NCI-H1694 treated with DMSO at 0.1 percent for 48 hours (cell line): ENCODE measurements at regions not wholly inside any gene's neighbourhood (a gene's known extent, or its start where the extent isn't known, plus 50 kb on each side); places are given as distances from the start of the nearest gene placed in this dataset.

Experiments
- DNase-seq: peaks from one replicate; lab custom pipeline; 2025; lab: John Stamatoyannopoulos, UW

DNA sequence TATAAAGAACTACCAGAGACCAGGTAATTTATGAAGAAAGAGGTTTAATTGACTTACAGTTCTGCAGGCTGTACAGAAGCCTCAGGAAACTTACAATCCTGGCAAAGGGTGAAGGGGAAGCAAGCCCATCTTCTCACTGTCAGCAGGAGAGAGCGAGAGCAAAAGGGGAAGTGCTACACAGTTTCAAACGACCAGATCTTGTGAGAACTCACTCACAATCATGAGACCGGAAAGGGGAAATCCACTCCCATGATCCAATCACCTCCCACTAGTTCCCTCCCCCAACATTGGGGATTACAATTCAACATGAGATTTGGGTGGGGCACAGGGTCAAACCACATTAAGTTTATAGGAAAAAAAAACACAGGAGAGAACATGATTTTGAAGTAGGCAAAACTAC, 222.1 kb upstream of the SHH start:
- DNase-seq, result no peak

DNA sequence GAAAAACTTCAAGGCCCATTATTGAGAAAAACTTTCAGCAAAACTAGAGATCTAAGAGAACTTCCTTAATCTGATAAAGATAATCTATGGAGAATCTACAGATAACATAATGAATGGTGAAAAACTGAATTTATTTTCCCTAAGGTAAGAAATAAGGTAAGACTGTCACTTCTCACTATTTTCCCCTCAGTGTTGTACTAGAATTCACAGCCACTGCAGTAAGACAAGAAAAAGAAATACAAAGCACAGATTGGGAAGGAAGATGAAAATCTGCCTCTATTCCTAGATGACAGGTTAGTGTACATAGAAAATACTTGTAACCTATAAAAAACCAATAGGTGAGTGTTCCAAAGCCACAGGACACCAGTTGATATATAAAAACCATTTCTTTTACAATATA, 220.7 kb upstream of the SHH start:
- DNase-seq, result no peak

DNA sequence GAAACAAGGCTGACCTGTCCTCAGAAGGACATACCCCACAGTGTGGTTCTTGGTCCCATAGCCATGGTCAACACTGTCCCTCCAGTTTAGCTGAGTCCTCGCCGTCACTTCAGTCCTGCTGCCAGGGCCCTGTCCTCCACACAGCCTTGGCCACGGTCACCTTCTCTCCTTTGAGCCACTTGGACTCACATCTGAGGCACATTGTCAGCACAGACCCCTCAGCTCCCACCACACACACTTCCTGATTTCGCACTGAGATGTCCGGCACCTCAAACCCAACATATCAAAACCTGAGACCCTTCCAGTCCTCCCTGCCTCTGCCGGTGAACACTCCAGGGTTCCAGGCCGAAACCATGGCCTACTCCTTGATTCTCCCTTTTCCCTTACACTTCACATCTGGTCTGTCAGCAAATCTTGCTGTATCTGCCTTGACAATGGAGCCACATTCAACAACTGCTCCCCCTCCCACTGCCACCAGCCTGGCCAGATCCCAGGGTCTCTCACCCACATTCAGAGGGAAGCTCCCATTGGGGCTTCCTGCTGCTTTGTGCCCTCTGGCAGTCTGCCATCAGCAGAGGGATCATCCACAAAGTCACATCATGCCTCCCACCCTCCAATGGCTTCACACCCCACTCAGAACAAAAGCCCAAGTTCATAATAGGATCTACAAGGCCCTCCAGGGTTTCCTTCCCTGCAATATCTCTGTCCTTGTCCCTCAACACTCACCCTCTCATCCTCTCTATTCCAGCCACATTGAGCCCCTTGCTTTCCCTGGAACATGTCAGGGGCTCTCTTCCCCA, 219.6 kb upstream of the SHH start:
- no peak for DNase-seq

DNA sequence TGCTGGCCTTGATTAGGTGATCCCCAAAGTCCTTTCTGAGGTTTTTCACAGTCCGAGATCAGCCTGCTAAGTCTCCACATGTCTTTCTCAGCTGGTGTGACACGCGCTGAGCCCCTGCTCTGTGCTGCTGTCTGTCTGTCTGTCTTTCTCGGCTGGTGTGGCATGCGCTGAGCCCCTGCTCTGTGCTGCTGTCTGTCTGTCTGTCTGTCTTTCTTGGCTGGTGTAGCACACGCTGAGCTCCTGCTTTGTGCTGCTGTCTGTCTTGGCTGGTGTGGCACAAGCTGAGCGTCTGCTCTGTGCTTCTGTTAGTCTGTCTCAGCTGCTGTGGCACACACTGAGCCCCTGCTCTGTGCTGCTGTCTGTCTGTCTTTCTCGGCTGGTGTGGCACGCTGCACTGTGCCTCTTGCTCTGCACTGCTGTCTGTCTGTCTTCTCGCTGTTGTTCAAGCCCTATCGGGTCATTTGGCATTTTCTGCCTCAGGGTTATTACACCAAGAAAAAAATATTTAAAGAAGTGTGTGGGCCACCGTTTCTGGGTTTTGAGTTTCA, 217.3 kb upstream of the SHH start:
- DNase-seq, result no peak

DNA sequence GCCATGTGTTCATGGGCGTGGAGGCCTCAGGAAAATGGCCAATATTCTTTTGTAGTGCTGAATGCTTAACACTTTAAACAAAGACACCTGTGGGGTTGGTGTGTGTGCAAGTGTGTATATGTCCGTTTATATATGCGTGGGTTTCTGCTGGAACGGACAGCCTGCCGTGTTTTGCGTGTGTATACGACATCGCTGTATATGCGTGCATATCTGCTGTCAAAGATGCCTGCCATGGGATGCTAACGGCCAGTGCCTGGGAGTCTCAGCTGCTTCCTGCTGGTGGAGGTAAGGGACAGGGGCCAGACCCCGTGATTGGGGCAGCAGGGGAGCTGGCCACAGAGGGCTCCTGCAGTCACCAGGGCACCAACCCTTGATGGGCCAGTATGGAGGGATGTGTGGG, 216.3 kb upstream of the SHH start:
- DNase-seq, result no peak

DNA sequence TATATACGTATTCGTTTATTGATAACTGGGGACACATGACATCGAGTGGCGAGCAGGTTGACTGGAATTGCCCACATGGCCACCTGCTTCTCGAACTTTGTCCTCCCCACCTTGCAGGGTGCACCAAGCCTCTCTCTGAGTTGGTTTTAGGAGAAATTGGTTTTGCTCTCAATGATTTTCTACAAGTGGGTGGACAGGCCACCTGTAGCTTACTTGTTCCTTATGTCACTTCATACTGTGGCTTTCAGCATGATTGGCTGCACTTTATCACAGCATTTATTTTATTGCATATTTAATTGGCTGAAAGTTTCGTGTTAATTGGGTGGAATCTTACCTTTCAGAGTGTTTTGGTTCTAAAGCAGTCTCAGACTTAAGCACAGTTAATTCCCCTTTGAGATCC, 215.6 kb upstream of the SHH start:
- DNase-seq, result no peak

DNA sequence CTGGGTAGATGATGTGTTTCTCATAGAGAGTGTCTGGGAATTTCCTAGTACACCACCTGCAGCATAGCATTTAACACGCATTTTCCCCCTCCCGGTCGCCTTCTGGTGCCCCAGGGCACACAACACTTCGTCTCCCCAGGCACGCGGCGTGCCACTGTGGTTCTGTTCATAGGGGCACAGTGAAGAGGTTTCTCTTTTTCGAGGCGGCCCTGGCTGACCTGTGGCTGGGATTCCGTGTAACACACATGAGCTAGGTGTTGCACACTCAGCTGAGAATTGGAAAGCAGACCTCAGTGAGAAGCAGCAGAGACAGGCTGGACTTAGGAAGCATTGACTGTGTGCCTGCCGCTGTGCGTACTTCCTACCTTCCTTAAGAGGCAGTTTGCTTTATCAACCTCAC, 214.3 kb upstream of the SHH start:
- no peak for DNase-seq

DNA sequence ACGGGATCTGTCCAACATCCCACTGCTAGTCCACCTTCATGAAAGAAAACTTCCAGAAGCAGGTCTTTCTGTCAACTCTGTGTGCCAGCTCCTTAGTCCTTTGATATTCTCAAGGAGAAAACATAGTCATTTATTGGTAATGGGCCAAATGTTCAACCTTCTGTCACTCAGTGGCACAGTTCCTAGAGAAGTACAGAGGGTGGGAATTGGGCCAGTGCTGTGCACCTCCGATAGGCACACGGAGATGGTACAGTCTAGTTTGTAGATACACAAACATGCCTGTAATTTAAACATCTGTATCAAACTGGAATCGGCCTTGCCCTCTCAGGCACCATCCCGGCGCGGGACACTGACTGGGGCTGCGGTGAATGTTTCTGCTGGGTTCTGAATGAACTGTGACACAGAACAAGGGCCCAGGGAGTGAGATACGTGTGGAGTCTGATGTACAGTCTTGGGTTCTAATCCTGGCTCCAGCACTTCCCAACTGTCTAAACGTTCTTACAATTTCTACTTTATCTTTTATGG, 213.9 kb upstream of the SHH start:
- no peak for DNase-seq

DNA sequence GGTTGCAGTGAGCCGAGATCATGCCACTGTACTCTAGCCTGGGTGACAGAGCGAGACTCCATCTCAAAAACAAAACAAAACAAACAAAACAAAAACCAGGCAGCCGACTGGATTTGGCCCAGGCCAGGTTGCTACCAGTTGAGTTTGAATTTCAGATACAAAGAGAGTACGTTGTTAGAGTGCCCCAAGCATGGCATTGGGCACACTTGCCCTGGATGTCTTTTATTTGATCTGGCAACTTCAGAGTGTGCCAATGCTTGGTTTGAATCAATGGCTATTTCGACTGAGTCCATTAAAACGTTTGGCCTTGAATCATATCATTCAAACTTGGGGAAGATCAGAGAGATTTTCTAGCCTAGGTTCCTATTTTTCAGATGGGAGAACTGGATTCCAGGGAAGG, 213.4 kb upstream of the SHH start:
- DNase-seq, result no peak

DNA sequence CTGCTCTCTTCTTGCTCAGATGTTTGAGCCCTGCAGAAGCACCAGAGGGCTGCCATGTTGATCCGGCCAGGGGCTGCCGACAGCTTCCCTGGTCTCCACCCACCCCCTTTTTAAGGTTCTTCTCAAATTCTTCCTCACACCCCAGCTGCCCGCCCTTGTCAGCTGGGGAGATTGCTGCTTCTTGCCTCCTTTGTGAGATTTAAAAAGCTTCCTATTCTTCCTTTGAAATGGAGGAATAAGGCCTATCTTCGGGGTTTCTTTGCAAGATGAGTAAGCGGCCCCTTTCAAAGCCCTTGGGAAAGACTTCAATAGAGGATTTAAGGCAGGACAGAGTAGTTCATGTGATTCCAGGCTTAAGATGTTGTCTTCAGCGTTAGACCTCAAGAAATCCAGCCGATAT, 211.9 kb upstream of the SHH start:
- no peak for DNase-seq

DNA sequence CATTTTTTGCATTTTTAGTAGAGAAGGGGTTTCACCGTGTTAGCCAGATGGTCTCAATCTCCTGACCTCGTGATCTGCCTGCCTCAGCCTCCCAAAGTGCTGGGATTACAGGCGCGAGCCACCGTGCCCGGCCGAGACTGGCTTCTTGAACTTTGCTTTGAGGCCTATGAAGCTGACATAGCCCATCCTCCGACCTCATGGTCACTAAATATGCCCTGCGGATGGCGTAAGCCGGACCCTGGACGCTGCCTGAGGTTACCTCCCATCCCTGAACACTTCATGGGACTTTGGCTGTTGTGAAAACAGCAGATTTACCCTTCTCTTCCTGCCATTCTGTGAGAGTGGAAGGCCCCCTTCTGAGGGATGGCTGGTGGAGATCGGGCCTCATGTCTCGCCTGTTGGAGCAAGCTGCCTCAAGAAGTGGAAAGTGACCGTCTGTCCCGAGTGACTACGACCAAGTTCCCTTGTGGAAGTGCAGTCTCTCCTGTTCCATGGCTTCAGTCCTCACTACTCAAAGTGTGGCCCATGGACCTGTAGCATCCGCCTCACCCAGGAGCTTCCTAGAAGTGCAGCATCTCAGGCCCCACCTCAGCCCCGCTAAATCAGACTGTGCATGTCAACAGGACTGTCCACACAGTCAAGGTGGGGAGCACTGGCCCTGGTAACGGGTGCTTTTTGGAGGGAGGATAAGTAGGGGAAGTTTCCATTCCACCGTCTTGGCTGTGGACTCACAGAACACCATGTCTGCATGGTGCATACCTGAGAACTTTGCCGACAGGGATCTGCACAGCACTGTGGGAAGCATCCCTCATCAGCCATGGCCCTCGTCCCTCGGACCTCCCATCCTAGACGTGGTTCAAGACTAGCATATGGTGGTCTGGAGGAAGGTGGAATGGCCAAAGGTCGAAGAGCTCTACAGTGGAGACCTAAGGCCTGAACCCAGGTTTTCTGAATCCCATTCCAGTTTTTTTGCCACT, 210.5 kb upstream of the SHH start:
- DNase-seq, result no peak

DNA sequence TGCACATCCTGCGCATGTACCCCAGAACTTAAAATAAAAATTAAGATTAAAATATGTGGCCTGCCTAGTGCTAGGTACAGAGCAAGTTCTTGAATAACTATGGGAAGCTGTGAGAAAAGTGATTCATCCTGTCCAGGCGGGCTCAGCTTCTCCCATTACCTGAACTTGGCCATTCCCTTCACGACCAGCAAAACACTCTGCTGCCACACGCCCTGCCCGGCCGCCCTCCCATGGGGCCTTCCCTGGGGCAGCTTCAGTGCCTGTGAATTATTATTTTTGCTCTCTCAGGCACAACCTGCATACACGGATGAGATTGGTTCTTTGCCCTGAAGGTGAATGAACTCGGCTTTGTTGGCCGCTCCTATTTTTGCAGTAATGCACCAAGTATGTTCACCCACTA, 209.2 kb upstream of the SHH start:
- DNase-seq, result no peak

DNA sequence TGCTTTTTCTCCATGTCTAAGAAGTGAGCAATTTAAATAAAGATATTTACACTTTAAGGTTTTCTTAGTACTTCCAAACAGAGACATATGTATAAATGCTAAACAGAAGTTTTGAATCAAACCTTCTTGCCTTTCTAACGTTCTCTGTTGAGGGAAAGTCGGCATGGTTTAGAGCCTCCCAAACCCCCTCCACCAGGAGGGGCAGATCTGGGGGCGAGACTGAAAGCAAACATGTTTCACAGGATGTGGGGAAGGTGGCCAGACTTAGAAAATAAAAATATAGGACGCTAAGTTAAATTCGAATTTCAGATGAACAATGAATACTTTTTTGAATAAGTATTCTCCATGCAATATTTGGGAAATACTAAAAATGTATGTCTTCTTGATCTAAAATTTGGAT, 208.3 kb upstream of the SHH start:
- no peak for DNase-seq

DNA sequence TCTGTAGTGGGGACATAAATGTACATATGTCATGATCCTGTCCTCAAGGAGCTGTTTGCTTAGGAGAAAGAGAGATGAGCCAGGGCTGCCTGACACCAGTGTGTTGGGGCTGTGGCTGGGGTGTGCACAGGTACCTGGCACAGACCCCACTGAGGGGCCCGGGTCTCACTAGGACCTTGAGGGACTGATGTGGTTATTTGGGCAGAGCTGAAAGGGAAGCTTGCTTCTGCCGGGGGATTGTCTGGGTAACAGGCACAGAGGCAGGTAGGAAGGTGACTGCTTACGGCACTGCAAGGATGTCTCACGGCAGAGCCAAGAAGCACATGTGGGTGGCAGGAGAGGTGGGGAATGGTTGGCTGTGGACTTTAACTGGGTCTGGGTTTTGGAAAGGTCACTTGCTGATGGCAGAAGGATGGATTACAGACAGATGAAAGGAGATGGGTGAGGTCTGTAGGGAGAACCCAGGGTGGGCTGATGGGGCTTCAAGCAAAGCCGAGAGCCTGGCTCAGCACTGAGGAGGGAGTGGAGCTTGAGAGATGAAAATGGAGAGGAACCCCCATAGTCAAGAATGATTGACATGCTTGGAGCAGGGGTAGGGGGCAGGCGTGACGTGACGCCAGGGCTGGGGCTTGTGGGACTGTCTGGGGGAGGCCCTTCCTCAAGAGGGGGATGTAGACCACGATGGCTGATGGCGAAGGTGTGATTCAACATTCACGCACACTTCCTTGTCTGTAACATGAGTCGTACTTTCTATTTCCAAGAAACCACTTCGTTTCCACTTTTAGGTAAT, 207.7 kb upstream of the SHH start:
- no peak for DNase-seq

DNA sequence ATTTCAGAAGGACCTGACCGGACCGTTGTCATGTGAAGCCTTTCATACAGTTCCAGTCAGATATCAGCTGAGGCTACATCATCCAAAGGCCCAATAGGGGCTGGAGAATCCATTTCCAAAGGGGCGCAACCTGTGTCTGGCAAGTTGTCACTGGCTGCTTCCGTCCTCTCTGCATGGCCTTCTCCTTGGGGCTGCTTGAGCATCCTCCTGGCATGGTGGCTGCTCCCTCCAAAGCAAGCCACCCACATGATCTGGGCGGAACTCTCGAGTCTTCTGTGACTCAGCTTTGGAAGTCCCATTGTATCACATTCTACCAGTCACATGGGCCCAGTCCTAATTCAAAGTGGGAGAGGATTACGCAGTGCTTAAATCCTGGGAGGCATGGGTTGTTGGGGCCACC, 207.0 kb upstream of the SHH start:
- no peak for DNase-seq

DNA sequence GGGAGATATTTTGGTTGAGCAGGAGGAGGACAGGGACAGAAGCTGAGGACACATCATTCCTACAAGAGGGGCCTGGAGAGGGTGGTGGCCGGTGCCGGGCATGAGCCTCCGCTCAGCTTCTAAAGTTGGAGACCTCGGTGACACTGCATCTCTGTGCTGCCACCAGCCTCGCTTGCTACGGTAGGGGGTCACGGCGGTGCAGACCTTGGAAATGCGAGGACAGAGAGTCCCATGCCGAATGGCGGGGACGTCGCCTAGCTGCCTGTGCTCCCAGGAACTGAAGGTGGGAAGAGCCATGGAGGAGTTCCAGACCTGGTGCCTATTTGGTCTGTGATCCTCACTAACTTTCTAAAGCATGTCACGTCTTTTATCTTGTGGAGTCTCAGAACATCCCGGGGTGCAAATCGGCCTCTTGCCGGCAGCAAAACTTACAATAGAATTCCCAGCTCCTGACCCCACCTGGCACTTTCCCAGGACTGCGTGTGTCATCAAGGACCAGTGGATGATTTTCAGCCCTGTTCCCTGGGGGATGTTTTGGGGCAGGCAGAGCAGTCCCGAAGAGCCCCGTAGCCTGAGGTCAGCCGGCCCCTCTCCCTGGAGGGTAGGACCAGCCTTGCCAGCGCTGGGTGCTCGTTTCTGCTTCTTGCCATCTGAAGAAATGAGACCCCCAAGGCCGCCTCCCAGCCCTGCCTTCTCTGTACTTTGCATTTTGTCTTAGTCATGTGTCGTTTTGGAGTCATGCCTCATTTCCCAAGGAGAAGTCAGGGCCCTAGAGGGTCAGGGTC, 205.8 kb upstream of the SHH start:
- DNase-seq, result no peak

DNA sequence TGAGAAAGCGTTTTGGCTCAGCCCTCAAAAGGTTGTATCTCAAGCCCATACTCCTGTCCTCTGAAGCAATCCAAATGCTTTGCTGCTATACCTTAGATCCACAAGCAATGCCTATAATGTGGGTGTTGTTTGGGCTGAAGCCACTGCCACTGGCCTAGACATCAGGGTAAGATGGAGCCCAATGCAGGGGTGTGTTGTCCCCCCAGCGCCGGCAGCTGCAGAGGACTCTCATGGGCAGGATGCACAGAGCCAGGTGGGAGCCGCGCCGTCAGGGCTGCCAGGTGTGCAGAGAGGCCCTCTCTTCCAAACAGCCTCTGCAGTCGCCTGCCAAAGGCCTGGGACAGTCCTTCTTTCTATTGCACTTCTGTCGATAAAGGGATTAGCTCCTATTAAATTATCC, 205.2 kb upstream of the SHH start:
- no peak for DNase-seq

DNA sequence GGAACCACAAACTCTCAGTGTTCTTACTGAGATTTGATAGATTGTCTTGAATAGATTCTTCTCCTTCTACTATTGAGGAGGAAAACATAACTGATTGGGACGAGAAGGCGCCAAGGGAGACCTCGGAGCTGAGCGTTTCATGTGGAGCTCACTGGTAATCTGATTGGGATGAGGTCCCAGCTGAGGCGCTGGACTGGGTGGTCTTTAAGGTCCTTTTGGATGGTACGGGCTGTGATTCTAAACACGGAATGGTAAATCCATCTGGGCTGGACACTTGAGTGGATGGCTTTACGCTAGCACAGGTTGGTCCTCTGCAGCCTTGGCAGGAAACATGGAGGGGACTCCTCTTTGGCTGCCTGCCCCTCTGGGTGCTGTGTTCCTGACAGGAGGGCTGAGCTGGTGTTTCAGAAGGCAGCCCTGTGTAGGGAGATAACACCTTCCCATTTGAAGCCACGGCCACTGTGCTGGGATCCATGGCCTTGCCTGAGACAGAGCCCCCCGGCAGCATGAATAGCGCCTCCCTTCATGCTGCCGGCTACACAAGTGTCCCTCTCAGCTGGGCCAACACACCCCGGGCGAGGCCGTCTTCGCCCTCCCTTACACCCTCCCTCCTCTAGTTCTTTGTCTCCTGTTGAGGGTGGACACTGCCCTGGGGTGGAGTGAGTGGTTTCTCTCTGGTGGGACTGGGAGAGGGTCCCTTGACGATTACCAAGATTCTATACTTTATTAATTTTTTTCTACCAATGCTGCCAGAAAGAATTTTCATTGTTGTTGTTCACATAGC, 203.2 kb upstream of the SHH start:
- no peak for DNase-seq

DNA sequence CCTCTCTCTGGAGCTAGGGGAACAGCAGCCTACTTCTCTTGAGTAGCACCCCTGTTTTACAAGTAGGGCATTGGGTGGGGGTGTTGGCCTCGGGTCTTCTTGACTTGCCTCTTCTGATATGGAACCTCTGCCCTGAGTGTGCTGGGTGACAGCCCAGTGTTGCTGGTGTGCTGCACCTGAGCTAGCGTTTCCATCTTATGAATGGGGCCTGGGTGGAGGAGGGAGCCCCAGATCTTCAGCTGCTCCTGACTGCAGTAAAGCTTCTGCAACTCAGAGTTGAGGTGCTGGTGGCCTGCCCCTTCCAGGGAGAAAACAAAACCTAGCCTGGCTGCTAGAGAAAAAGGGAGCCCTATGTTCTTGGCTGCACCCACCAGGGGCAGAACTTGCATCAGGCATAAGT, 202.5 kb upstream of the SHH start:
- no peak for DNase-seq

DNA sequence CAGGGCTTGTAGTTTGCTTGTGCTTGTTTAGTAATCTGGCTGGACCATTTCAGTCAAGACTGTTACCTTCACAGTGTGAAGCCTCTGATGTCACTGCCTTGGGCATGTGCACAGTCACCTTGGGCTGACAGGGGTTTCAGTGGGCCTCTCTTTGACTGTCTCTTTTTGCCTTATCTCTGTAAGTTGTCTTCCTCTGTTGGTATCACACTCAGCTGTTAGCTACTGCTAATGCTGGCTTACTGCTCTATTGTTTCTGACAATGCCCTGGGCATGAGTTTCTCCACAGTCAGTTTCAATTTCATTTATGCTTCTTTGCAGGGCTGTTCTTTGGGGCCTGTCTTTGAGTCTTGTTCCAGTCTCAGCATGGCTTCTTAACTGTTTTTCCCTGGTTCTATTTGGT, 201.9 kb upstream of the SHH start:
- no peak for DNase-seq
